Kidney (tissue), 13 donors: ENCODE measurements at regions not wholly inside any gene's neighbourhood (a gene's known extent, or its start where the extent isn't known, plus 50 kb on each side); places are given as distances from the start of the nearest gene placed in this dataset.

Experiments used
- DNase-seq, 5 donors: peaks; one replicate each; pipeline ENCODE4 v3.0.0-alpha.2; 2013 to 2020
- FAIRE-seq: peaks from 2 replicates; lab custom pipeline; 2012; peaks lifted over from hg19 to GRCh38; lab: Jason Lieb, UNC
- H3K27ac ChIP-seq, 2 donors: one replicate each; pipeline ENCODE4 v1.7.0; 2013; ENCODE audit warnings: low read depth in 2 of 2, low read length in 2 of 2, inconsistent platforms in 1 of 2
- H3K27me3 ChIP-seq: one replicate; pipeline ENCODE4 v1.7.1; 2013; ENCODE audit warnings: low read length, inconsistent platforms; ENCODE audit not compliant: control insufficient read depth, insufficient read depth
- H3K36me3 ChIP-seq, 3 donors: one replicate each; pipeline versions ENCODE4 v1.7.0 to v1.7.1; 2013; ENCODE audit warnings: low read length in 3 of 3, control low read depth in 1 of 3, inconsistent platforms in 1 of 3; ENCODE audit not compliant: insufficient read depth in 3 of 3, control insufficient read depth in 2 of 3
- H3K4me1 ChIP-seq, 3 donors: one replicate each; pipeline versions ENCODE4 v1.7.0 to v1.7.1; 2013; ENCODE audit warnings: low read length in 3 of 3, inconsistent platforms in 1 of 3, low read depth in 1 of 3; ENCODE audit not compliant: control insufficient read depth in 2 of 3, insufficient read depth in 2 of 3
- H3K4me3 ChIP-seq, 3 donors: one replicate each; pipeline versions ENCODE4 v1.7.0 to v1.8.1; 2013; ENCODE audit warnings: low read length in 3 of 3, control low read depth in 1 of 3, inconsistent platforms in 1 of 3
- H3K9ac ChIP-seq, 3 donors: one replicate each; pipeline versions ENCODE4 v1.7.0 to v1.7.1; 2013; ENCODE audit warnings: low read length in 3 of 3, control low read depth in 1 of 3, inconsistent platforms in 1 of 3
- H3K9me3 ChIP-seq, 3 donors: one replicate each; pipeline versions ENCODE4 v1.7.0 to v1.7.1; 2013; ENCODE audit warnings: low read length in 3 of 3, control low read depth in 1 of 3, inconsistent platforms in 1 of 3; ENCODE audit not compliant: control insufficient read depth in 2 of 3, insufficient read depth in 1 of 3
- CTCF ChIP-seq: IDR thresholded peaks from 3 replicates; pipeline ENCODE4 v1.5.1; 2012; ENCODE audit warnings: mild to moderate bottlenecking, moderate library complexity, borderline replicate concordance; ENCODE audit not compliant: insufficient read depth; ENCODE audit errors: extremely low read depth
- intact Hi-C: fragments of 100-400 bp; cut with DNase I; formaldehyde crosslinking; loops from one replicate; pipeline ENCODE4 v1.11.1; 2022
- donor health status: control.
- donor health status: control.
- donor health status: control.
- donor health status: control.
- donor health status: control.
- donor health status: DM: yes; HTN: yes; CAD: no.
- donor health status: Normal renal cell carcinoma (clear cell type).

GRCh38 chr3:27574438-27574795 lies 90.2 kb upstream of the SLC4A7 start:
- Histone ChIP-seq H3K27me3 (no peaks in the 10 kb centered on the region), H3K36me3 (no peaks in the 10 kb centered on the region), H3K9me3 (no peaks in the 10 kb centered on the region), H3K9ac (no peak overlapping the region), H3K27ac (no peak overlapping the region), H3K4me3 (no peak overlapping the region), H3K4me1 (no peaks in the 10 kb centered on the region)
- FAIRE-seq (no peak), DNase-seq (no peak)
- intact Hi-C loops, result no loop called here
- no peak for TF ChIP-seq CTCF

GRCh38 chr3:27573780-27574437 lies 89.7 kb upstream of the SLC4A7 start:
- Histone ChIP-seq H3K27ac (no peak overlapping the region), H3K27me3 (no peaks in the 10 kb centered on the region), H3K9ac (no peak overlapping the region), H3K36me3 (no peaks in the 10 kb centered on the region), H3K4me1 (no peaks in the 10 kb centered on the region), H3K4me3 (no peak overlapping the region), H3K9me3 (no peaks in the 10 kb centered on the region)
- FAIRE-seq (no peak), DNase-seq (no peak)
- intact Hi-C loops, result no loop called here
- TF ChIP-seq CTCF, result no peak

- TF ChIP-seq CTCF, result no peak
- no peaks in the 10 kb centered on the region for H3K27me3 ChIP-seq
- intact Hi-C loops, result no loop called here
- no peak overlapping the region for H3K4me3 ChIP-seq
- H3K9me3 ChIP-seq, result no peaks in the 10 kb centered on the region
- no peak overlapping the region for H3K27ac ChIP-seq
- no peaks in the 10 kb centered on the region for H3K4me1 ChIP-seq
- H3K9ac ChIP-seq, result no peak overlapping the region
- DNase-seq (no peak), FAIRE-seq (no peak)
- H3K36me3 ChIP-seq, result no peaks in the 10 kb centered on the region
Measured at GRCh38 chr3:27573138-27573537, 89.0 kb upstream of the SLC4A7 start.

- FAIRE-seq, result no peak
- no peak overlapping the region for H3K27ac ChIP-seq
- no peak overlapping the region for H3K9ac ChIP-seq
- H3K36me3 ChIP-seq, result no peaks in the 10 kb centered on the region
- no peak for DNase-seq
- H3K9me3 ChIP-seq, result no peaks in the 10 kb centered on the region
- H3K4me3 ChIP-seq, result no peak overlapping the region
- no peaks in the 10 kb centered on the region for H3K27me3 ChIP-seq
- TF ChIP-seq CTCF, result no peak
- intact Hi-C loops, result no loop called here
- H3K4me1 ChIP-seq, result no peaks in the 10 kb centered on the region
Measured at GRCh38 chr3:27571345-27571744, 87.2 kb upstream of the SLC4A7 start.
